ENCODE measurements at regions not wholly inside any gene's neighbourhood (a gene's known extent, or its start where the extent isn't known, plus 50 kb on each side); places are given as distances from the start of the nearest gene placed in this dataset.

DNA sequence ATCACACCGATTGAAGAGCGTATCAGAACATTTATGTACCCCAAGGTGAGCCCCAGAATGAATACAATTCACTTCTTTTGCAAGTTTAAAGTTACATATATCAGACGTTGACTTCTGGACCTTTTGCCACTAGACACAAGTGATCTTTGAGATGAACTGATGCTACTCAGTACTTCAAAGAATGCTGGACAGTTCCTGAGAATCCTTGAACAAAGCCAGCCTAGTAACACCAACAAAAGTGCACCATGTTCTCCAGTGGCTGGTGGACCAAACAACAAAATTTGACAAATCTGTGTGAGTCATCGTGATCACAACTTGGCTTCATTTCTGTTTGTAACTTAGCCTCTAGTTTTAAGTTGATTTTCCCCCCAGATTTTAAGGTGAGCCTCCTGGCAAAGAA lies 355.7 kb downstream of the SOX2 start:
- no peak for DNase-seq

DNA sequence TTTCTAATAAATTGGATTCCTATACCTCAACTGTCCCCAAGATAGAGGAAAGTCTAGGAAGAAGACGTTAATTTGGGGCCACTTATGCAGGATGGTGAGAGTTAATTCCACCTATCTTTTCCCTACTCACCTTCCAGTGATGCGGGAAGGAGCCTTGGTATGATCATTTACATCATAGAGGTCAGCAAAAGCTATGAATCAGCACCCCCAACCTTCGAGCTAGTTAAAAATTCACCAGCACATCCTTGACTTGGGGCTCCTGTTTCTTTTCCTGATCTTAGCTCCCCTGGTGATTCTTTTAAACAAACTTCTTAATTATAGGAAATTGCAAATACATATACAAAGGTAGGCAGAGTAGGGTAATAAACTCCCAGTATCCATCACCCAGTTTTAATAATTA lies 366.6 kb downstream of the SOX2 start:
- no peak for DNase-seq

DNA sequence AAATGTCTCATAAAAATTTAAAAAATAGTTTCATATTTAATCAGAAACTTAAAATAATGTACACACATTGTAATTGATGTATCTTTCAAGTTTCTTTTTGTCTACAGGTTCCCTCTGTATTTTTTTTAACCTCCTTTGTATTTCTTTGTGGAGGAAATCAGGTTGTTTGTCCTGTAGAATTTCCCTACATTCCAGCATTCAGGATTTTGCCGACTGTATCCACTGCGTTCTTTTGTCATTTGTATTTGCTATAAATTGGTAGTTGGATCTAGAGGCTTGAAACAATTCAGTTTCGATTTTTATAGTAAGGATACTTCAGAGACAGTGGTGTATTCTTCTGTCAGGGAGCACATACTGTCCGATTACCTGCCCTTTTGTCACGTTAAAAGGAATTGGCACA lies 367.2 kb downstream of the SOX2 start:
- no peak for DNase-seq

DNA sequence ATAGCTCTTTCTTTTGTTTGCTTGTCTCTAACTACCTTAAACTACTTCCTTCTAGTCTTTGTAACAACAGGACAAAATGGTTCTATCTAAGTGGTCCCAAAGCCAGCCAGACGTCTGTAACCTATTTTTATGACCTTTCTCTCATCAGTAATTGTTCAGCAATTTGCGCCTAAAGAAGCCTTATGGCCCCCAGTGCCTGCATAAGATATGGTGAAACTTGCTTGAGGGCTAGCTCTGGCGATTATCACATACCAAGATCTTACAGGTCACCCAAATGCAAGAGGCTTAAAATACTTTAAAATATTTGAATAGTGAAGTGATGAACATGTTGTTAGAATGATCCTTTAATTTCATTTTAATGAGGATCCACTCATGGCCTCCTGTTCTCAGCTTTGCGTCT lies 369.4 kb downstream of the SOX2 start:
- no peak for DNase-seq

DNA sequence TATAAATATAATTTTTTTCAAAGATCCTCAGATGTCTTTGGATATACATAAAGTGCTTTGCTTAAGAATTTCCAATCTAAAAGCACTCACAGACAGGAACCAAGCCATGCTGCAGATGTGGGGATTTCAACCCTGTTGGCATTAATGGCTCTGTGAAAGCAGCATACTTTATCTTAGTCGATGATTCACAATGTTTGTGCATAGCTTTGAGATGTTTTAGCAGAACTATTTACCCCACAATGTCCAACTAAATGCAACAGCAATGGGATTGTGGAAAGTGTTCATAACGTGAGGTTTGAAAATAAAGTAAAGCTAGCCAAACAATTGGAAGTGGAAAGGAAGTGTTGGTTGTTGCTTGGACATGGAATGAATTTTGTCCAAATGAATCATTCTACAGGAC lies 371.4 kb downstream of the SOX2 start:
- DNase-seq = no peak

DNA sequence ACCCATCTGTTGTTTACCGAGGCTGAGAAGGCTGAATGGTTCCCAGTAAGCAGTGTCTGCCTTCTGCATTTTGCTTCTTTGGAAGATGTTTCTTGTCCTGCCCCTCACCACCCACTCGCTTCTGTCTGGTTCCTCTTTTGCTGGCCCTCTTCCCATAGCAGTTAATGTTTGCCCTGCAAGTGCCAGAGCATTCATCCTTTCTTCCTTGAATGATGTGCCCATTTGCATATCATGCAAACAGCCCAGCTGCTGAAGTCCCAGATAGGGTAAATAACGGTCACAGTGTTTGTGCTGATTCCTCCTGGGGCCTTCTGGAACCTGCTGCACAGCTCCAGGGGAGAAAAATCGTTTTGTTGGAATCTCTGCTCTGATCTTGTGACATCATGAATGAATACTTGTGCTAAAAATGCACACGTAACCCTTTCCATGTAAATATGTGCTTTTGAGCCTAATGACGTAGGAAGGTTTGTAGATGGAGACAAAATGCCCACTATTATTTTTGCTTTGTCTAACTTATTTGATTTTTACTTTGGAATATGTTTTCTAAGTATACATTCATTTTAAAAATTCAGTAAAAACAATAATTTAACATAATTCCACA lies 381.0 kb downstream of the SOX2 start:
- DNase-seq = no peak

DNA sequence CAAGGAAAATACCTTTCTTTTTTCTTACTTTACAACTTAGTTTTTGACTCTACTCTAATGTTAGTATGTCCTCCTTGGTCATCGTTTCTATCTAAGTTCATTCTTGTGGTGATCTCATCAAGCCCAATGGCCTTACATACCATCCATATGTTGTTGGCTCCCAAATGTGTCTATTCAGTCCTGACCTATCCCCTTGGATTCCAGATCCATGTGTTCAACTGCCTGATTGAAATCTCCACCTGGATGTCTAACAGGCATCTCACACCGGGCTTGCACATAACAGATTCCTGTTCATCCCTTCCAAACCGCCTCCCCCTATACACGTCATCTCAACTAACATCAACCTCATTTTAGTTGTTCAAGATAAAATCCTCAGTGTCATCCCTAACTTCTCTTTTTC lies 382.6 kb downstream of the SOX2 start:
- no peak for DNase-seq

DNA sequence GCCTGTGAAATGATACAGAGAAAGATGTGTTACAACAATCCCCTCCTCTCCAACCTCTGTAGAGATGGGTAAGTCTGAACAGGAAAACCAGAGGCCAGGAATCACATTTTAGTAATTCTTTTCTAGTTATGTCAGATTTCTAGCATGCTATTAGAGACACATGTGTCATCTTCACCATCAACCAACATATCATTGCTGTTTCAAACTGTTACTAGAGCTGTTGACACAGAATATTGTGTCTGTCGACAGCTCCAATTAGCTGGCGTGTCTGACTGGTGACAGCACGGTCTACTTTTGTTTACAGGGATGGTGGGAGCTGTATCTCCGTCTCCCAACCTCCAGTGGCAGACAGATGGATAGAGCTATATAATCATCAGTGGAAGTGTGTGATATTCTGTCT lies 393.2 kb downstream of the SOX2 start:
- no peak for DNase-seq

DNA sequence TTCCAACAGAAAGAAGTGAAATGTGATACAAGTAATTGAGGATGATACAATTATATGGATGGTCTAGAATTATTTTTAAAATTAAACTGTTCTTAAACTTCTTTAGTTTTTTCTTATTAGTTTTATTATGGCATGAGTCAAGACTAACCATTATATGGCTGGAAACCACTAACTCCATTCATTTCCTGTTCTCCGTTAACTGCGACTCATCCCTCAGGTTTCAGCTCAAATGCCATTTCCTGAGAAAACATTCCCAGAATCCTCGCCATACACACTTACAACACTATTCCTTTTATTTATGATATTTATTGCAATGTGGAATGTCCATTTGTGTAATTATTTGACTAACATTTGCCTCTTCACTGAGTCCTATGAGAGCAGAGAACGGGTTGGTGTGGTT lies 394.1 kb downstream of the SOX2 start:
- no peak for DNase-seq

DNA sequence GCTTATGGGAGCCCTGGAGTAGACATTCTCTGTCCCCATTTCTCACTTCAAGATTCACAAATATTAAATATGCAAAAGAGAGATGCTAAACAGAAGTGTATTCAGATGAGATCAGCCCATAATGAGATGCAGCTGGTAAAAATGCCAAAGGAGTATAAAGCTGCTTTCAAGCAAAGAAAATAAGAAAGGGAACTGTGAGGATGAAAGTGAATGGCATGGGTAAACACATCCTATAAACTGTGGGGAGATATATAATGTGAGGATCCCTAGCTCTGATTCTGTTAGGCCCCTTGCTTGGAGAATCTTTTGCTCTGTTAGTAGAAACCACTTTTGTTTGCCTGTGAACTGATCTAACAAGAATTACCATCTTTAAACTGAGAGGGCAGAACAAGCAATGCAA lies 396.6 kb downstream of the SOX2 start:
- DNase-seq = no peak

DNA sequence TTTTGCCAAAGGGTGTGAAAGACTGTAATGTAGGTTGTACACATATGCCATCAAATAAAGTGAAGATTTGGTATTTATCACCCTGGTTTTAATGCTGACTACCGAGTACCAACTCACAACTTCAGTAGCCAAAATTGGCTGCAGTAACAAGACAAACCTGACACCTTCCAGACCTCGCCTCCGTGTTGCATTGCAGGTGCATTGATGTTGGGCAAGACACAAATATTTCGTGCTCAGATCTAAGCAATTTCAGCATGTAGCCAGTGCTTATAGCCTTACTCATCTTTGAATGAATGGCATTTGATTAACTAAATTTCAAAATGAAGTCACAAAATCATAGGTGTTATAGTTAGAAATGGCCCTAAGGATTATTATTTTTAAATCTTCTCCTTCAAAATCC lies 400.2 kb downstream of the SOX2 start:
- no peak for DNase-seq

DNA sequence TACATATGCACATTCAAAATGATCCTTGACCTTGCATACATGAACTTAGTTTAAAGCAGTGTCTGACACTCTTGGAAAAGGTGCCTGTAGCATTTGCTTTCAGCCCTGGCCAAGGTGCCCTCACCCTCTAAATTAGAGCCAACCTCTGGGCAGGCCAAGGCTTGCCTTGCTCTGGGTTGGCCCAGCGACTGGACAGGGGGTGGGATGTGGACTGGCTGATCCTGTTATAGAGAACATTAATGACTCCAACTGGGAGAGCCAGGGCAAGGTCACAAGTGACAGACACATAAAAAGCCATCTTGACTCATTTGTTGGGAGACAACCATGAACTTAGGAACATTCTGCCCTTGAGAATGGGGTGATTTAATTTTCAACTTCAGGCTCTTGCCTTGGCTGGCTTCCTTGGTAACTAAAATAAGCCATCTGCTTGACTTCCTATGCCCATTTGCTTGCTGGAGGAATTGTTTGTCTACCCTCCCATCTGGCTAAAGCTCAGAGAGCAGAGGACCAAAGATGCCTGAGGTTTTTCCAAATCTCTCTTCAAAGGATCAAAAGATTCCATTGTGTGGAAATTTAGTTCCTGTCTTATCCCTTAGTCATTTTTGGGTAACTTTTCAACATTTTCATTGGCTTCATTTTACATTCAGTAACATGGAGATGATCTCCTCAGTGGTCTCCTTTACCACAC lies 403.7 kb downstream of the SOX2 start:
- DNase-seq = no peak

DNA sequence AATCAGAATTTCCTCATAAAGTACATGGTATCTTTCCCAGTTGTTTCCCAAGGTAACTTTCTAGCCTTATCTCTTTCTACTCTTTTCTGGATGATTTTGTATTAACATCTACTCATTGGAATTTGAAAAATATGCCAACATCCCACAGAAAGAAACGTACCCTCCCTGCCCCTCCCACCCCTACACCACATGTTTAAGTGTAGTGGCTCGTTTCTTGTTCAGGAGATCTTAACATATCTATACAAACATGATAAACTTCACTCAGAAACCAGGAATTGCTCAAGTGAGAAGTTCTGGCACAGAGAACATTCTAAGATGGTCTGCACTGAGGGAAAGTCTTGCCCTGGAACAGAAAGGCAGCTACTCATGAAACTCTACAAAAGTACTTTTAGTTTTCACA lies 404.7 kb downstream of the SOX2 start:
- DNase-seq = no peak

DNA sequence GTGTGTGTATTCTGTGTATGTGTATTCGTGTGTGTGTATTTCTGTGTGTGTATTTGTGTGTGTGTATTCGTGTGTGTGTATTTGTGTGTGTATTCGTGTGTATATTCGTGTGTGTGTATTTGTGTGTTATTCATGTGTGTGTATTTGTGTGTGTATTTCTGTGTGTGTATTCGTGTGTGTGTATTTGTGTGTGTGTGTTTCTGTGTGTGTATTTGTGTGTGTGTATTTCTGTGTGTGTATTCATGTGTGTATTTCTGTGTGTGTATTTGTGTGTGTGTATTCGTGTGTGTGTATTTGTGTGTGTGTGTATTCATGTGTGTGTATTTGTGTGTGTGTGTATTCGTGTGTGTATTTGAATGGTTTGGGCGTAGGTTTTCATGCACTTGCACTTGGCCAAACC lies 405.4 kb downstream of the SOX2 start:
- DNase-seq = no peak

DNA sequence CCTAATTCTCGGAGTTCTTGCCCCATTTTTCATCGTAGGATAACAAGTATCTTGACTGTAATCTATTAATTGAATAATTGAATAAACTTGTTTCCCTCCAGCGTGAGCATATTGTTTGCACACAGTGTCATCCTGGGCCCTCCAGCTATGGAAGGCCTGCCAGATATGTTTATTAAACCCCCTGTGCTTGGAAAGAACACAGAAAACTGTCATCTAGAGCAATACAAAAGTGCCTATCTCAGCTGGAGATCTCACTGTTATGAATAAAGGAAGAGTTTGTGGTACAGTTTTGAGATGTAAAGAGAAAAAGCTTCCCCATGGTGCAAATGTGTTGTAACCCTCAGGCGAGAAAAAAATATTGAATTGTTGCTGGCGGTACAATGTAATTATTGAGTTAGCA lies 405.9 kb downstream of the SOX2 start:
- no peak for DNase-seq

DNA sequence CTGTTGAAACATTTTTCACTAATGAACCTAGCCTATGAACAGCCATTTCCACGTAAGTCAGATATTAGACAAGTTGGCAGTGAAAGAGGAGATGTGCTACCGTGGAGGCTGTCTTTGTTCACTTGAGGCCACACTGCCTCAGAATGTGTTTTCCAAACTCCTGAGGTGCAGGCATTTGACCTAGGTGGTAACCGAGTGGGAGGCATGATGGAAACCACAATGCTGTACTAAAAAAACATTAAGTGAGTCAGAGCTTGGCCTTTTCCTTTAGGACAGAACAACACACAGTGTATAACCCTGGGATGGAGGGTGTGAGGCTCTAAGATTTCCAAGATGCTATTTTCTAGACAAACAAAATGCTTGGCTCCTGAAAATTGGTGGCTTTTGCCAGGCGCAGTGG lies 406.3 kb downstream of the SOX2 start:
- DNase-seq = no peak

DNA sequence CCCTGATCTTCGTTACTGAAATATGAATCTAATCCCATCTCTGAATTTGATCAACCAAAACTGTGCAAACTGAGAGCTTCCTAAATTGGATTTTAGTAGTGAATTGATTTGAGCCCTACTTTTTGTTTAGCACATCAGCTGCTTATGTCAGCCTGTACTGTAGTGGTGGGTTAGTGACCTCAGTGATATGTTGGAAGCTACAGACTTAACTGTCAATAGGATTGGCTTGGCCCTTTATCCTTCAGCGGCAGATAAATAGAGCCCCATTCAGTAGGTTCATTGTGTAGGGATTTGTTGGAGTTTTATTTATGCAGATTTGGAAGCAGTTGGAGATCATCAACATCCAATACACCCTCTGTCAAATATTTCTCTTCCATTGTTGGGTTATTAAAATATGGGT lies 409.7 kb downstream of the SOX2 start:
- no peak for DNase-seq

DNA sequence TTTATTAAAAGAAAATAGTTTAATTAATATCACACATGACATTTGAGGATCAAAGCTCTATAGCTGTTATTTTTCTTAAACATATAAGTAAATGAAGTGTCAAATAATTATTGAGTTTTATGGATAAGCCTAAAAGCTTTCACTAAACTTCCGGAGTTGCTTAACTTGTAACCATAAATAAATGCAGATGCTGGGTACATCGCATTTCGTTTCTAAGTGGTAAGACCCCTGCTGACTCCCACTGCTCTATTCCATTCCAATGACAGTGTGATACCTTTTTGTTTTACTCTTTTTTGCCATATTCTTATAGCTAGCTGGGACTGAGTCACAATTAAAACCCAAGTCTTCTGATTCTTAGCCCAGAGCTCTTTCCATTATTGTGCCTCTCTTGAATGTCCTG lies 411.1 kb downstream of the SOX2 start:
- no peak for DNase-seq

DNA sequence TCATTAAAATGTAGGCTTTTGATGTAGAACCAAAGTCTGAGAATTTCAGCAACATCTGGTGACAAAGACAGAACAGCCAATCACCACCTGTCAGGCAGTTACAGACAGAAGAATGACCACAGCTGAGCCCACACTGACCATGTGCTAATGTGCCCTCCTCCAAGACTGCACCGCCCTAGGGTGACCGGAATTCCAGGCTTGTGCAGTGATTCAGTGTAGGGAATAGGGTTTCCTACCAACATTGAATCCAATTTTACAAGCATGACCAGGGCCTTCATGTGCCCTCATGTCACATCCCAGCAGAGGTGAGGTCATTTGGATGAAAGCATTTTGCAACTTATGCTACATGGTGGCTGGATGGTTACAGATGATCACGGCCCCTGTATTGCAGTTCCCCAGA lies 412.5 kb downstream of the SOX2 start:
- DNase-seq = no peak

DNA sequence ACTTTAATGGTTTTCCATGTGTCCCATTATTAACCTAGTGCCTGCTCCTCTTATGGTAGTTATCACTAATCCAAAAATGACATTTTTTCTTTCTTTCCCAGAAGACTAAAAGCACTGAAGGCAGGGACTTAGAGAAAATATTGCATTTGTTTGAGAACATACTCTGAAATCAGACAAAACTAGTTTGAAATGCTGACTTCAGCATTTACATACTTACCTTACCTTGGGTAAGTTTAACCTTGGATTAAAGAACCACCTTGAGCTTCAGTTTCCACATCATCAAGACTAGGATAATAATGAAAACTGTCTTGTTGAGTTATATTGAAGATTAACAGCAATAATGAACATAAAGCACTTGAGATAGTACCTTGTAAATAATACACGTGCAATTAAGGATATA lies 413.0 kb downstream of the SOX2 start:
- DNase-seq = no peak

DNA sequence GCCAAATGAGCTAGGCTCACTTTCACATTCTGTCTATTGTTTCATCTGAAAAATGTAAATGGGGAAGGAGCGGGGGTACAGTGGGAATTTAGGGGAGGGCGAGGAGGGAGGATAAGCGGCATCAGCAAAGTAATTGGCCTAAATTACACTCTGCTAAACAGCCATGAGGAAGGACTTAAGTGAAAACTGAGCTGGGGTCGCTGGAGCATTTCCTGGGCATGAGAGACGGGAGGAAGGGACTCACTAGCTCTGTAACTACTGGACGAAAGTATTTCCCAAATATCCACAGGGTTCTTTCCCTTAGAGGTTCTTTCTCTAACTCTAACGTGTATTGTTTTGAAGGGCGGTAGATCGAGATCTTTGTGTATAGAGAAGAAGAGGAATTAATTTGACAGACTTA lies 418.0 kb downstream of the SOX2 start:
- no peak for DNase-seq

DNA sequence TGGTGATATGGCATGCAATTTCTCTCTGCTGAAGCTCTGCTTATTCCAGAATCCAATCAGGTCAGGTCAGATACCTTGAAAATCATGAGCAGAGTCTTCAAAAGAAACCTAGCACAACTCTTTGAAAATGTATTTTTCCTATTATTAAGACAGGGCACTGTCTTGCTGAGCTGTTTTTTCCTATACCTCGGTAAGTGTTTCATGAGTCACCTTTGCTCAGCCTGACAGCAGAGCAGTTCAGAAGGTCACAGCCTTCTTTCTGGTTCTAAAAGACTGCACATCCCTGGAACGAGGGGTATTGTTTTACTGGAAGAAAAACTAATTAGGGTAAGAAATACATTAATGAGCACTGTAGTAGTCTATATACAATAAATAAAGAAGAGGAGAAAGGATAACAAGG lies 422.0 kb downstream of the SOX2 start:
- DNase-seq = no peak

DNA sequence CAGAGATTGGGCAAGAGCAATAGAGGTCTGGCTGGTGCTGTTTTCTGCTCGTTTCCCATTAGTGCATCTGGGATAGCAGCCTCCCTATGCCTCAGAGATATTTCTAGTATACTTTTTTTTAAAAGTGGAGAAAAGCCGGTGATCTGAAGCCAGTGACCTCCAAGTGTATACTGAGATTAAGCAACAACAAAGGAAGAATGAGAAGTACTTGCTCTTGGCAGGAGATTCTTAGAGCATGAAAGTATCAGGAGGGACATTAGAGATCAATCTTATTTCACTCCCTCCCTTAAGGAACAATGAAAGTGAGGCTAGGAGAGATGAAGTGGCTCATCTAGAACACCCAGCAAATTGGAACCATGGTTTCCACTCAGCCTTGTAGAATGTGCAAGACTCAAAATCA lies 423.3 kb downstream of the SOX2 start:
- no peak for DNase-seq
